Activated CD4-positive, CD25-positive, alpha-beta regulatory T cell treated with anti-CD3 and anti-CD28 coated beads, Interleukin-2, amount 50 U/mL, for 24 hours (primary cell): ENCODE measurements at regions not wholly inside any gene's neighbourhood (a gene's known extent, or its start where the extent isn't known, plus 50 kb on each side); places are given as distances from the start of the nearest gene placed in this dataset.
"Not testable (repeated sequence)": the region's sequence is repeated elsewhere in the genome, so short reads cannot be mapped to it uniquely, and the experiment has no call there.

Source experiments
- ATAC-seq, 2 donors: fragments of 150-1000 bp; cut with Tn5 transposase; one replicate each; pipeline ENCODE4 v1.10.0; 2021; ENCODE audit warnings: mild to moderate bottlenecking in 1 of 2, moderate library complexity in 1 of 2

- ATAC-seq, result no peak
Measured at GRCh38 chr6:141443032-141443431, 689.7 kb upstream of the GJE1 start.

GRCh38 chr6:141439513-141439912 is 693.2 kb upstream of the GJE1 start:
- no peak for ATAC-seq

- ATAC-seq, result no peak
Measured at GRCh38 chr6:141437685-141438084, 695.0 kb upstream of the GJE1 start.

GRCh38 chr6:141437011-141437410 is 695.7 kb upstream of the GJE1 start:
- no peak for ATAC-seq

GRCh38 chr6:141426400-141426980 is 706.2 kb upstream of the GJE1 start:
- ATAC-seq, result no peak

GRCh38 chr6:141421378-141421777 is 711.3 kb upstream of the GJE1 start:
- ATAC-seq, result no peak

- ATAC-seq, result no peak
Measured at GRCh38 chr6:141418076-141418475, 714.6 kb upstream of the GJE1 start.

- no peak for ATAC-seq
Measured at GRCh38 chr6:141415896-141416295, 716.8 kb upstream of the GJE1 start.

GRCh38 chr6:141413196-141413595 is 719.5 kb upstream of the GJE1 start:
- ATAC-seq, result no peak

GRCh38 chr6:141406761-141407160 is 726.0 kb upstream of the GJE1 start:
- no peak for ATAC-seq

- no peak for ATAC-seq
Measured at GRCh38 chr6:141403827-141404226, 728.9 kb upstream of the GJE1 start.

- no peak for ATAC-seq
Measured at GRCh38 chr6:141403103-141403502, 729.6 kb upstream of the GJE1 start.

- ATAC-seq, result no peak
Measured at GRCh38 chr6:141402489-141402888, 730.2 kb upstream of the GJE1 start.

- no peak for ATAC-seq
Measured at GRCh38 chr6:141401851-141402250, 730.9 kb upstream of the GJE1 start.

- no peak for ATAC-seq
Measured at GRCh38 chr6:141401168-141401567, 731.6 kb upstream of the GJE1 start.

- ATAC-seq, result no peak
Measured at GRCh38 chr6:141398949-141399348, 733.8 kb upstream of the GJE1 start.

- ATAC-seq, result no peak
Measured at GRCh38 chr6:141395443-141396008, 737.2 kb upstream of the GJE1 start.

GRCh38 chr6:141394565-141395051 is 738.1 kb upstream of the GJE1 start:
- no peak for ATAC-seq

- no peak for ATAC-seq
Measured at GRCh38 chr6:141394125-141394536, 738.6 kb upstream of the GJE1 start.

GRCh38 chr6:141393405-141394124 is 739.2 kb upstream of the GJE1 start:
- no peak for ATAC-seq

- ATAC-seq, result not testable (repeated sequence)
Measured at GRCh38 chr6:141391135-141391534, 741.6 kb upstream of the GJE1 start.

GRCh38 chr6:141388666-141389065 is 744.1 kb upstream of the GJE1 start:
- ATAC-seq, result no peak

GRCh38 chr6:141370438-141370837 is 762.3 kb upstream of the GJE1 start:
- no peak for ATAC-seq

- not testable (repeated sequence) for ATAC-seq
Measured at GRCh38 chr6:141366796-141367195, 765.9 kb upstream of the GJE1 start.
